ENCODE measurements at regions not wholly inside any gene's neighbourhood (a gene's known extent, or its start where the extent isn't known, plus 50 kb on each side); places are given as distances from the start of the nearest gene placed in this dataset.

GRCh38 chr11:91100427-91100826 is 877.6 kb upstream of the CHORDC1 start:
- Mint-ChIP-seq H3K27me3 (ENCODE audit: low read depth) (no peaks in the 10 kb centered on the region), H3K27ac (ENCODE audit: unreplicated experiment) (no peak overlapping the region)
- DNase-seq (ENCODE audit: low spot score), result no peak

GRCh38 chr11:91097083-91097482 is 874.2 kb upstream of the CHORDC1 start:
- no peak for TF ChIP-seq CTCF (IDR thresholded peaks at IDR 0.05)
- Mint-ChIP-seq H3K4me3 (ENCODE audit: unreplicated experiment) (no peak overlapping the region), H3K27me3 (ENCODE audit: low read depth) (no peaks in the 10 kb centered on the region), H3K27ac (ENCODE audit: unreplicated experiment) (no peak overlapping the region), H3K4me1 (ENCODE audit: low read depth) (peaks cover 26% of the 10 kb centered on the region), H3K36me3 (ENCODE audit: low read depth) (no peaks in the 10 kb centered on the region), H3K9me3 (ENCODE audit: low read depth) (no peaks in the 10 kb centered on the region)
- DNase-seq (ENCODE audit: low spot score), result no peak

More at GRCh38 chr11:91100427-91100826, 877.6 kb upstream of the CHORDC1 start:
- Mint-ChIP-seq H3K4me3 (ENCODE audit: unreplicated experiment) (no peak overlapping the region), H3K4me1 (ENCODE audit: low read depth) (peaks cover 41% of the 10 kb centered on the region), H3K9me3 (ENCODE audit: low read depth) (peaks cover 4% of the 10 kb centered on the region), H3K36me3 (ENCODE audit: low read depth) (peaks cover 3% of the 10 kb centered on the region)
- TF ChIP-seq CTCF (IDR thresholded peaks at IDR 0.05), result no peak

- peaks cover 14% of the 10 kb centered on the region for H3K4me1 Mint-ChIP-seq (ENCODE audit: low read depth)
- no peaks in the 10 kb centered on the region for H3K9me3 Mint-ChIP-seq (ENCODE audit: low read depth)
- TF ChIP-seq CTCF (IDR thresholded peaks at IDR 0.05), result no peak
- no peak overlapping the region for H3K4me3 Mint-ChIP-seq (ENCODE audit: unreplicated experiment)
- no peaks in the 10 kb centered on the region for H3K36me3 Mint-ChIP-seq (ENCODE audit: low read depth)
- DNase-seq (ENCODE audit: low spot score), result no peak
- no peak overlapping the region for H3K27ac Mint-ChIP-seq (ENCODE audit: unreplicated experiment)
- no peaks in the 10 kb centered on the region for H3K27me3 Mint-ChIP-seq (ENCODE audit: low read depth)
These were observed 870.3 kb upstream of the CHORDC1 start for GRCh38 chr11:91093141-91093540.

- Mint-ChIP-seq H3K4me1 (ENCODE audit: low read depth) (peaks cover 8% of the 10 kb centered on the region), H3K27me3 (ENCODE audit: low read depth) (no peaks in the 10 kb centered on the region), H3K36me3 (ENCODE audit: low read depth) (no peaks in the 10 kb centered on the region), H3K9me3 (ENCODE audit: low read depth) (no peaks in the 10 kb centered on the region), H3K4me3 (ENCODE audit: unreplicated experiment) (no peak overlapping the region), H3K27ac (ENCODE audit: unreplicated experiment) (no peak overlapping the region)
- no peak for TF ChIP-seq CTCF (IDR thresholded peaks at IDR 0.05)
- DNase-seq (ENCODE audit: low spot score), result no peak
These were observed 868.7 kb upstream of the CHORDC1 start for GRCh38 chr11:91091563-91091962.

GRCh38 chr11:91086028-91086427 is 863.2 kb upstream of the CHORDC1 start:
- H3K4me3 Mint-ChIP-seq (ENCODE audit: unreplicated experiment), result no peak overlapping the region
- H3K9me3 Mint-ChIP-seq (ENCODE audit: low read depth), result no peaks in the 10 kb centered on the region
- no peak for DNase-seq (ENCODE audit: low spot score)
- H3K4me1 Mint-ChIP-seq (ENCODE audit: low read depth), result peaks cover 25% of the 10 kb centered on the region
- no peaks in the 10 kb centered on the region for H3K36me3 Mint-ChIP-seq (ENCODE audit: low read depth)
- no peaks in the 10 kb centered on the region for H3K27me3 Mint-ChIP-seq (ENCODE audit: low read depth)
- H3K27ac Mint-ChIP-seq (ENCODE audit: unreplicated experiment), result no peak overlapping the region
- TF ChIP-seq CTCF (IDR thresholded peaks at IDR 0.05), result no peak

All from chondrocyte (in vitro differentiated cells).